ENCODE measurements at regions not wholly inside any gene's neighbourhood (a gene's known extent, or its start where the extent isn't known, plus 50 kb on each side); places are given as distances from the start of the nearest gene placed in this dataset.

- Histone ChIP-seq H3K4me1 (ENCODE audit: insufficient read depth, low read length) (no peaks in the 10 kb centered on the region), H3K79me1 (ENCODE audit: insufficient read depth, low read depth, low read length, poor library complexity, severe bottlenecking) (no peaks in the 10 kb centered on the region), H3K4me2 (ENCODE audit: insufficient read depth, insufficient read length, low read length) (no peak overlapping the region), H2BK15ac (ENCODE audit: low read depth, low read length) (no peak overlapping the region), H4K5ac (ENCODE audit: insufficient read length, low read depth, low read length) (no peak overlapping the region), H3K23me2 (ENCODE audit: insufficient read length, low read depth, low read length, poor library complexity, severe bottlenecking) (no peaks in the 10 kb centered on the region), H3T11ph (ENCODE audit: low read length) (no peak overlapping the region), H4K20me1 (ENCODE audit: control insufficient read depth, insufficient read depth, insufficient read length) (no peaks in the 10 kb centered on the region), H3K27ac (ENCODE audit: insufficient read length, low read depth, low read length) (no peak overlapping the region), H3K27me3 (ENCODE audit: insufficient read depth, low read length) (no peaks in the 10 kb centered on the region), H3K9me3 (ENCODE audit: control insufficient read depth, low read depth, low read length) (no peaks in the 10 kb centered on the region), H3K4ac (ENCODE audit: low read depth, low read length) (no peak overlapping the region), H2AK5ac (ENCODE audit: insufficient read length, low read length) (no peak overlapping the region), H2BK120ac (ENCODE audit: low read depth, low read length, poor library complexity, severe bottlenecking) (no peak overlapping the region), H3K56ac (ENCODE audit: insufficient read length, low read depth, low read length) (no peak overlapping the region), H2BK12ac (ENCODE audit: insufficient read length, low read depth, low read length) (no peak overlapping the region), H3K23ac (ENCODE audit: insufficient read length, low read depth, low read length) (no peak overlapping the region), H3K79me2 (ENCODE audit: insufficient read depth, low read length) (no peaks in the 10 kb centered on the region), H2AFZ (ENCODE audit: low read length) (no peak overlapping the region), H2BK5ac (ENCODE audit: insufficient read length, low read length) (no peak overlapping the region), H2BK20ac (ENCODE audit: low read depth, low read length, poor library complexity, severe bottlenecking) (no peak overlapping the region), H4K91ac (ENCODE audit: insufficient read length, low read depth, low read length) (no peak overlapping the region), H4K8ac (replicated peaks; ENCODE audit: insufficient read length, low read depth, low read length) (no peak overlapping the region), H3K18ac (ENCODE audit: insufficient read length, low read depth, low read length) (no peak overlapping the region), H3K9ac (ENCODE audit: extremely low read depth, insufficient read length, low read length) (no peak overlapping the region), H3K14ac (ENCODE audit: insufficient read depth, low read length) (no peak overlapping the region)
- peaks cover 0 to 2% (median 0%) of the 10 kb centered on the region in 3 experiments; a peak in 2 of 7 replicates for H3K36me3 Mint-ChIP-seq (ENCODE audit: insufficient read depth in 1 of 3, low read depth in 3 of 3)
- no peak overlapping the region for H3K27ac Mint-ChIP-seq
- peaks cover 13% of the 10 kb centered on the region in 2 experiments; a peak in 4 of 5 replicates for H3K9me3 Mint-ChIP-seq
- TF ChIP-seq CTCF (conservative IDR thresholded peaks at IDR 0.05) = no peak
- no peaks in the 10 kb centered on the region for H3K4me1 Mint-ChIP-seq
- WGBS (ENCODE audit: extremely low coverage, insufficient read length, low lambda C conversion rate) = no CpG with 5 or more reads among the region's 1 CpG
- H3K27me3 Mint-ChIP-seq (ENCODE audit: low read depth) = no peaks in the 10 kb centered on the region
- no peak overlapping the region for H3K4me3 Mint-ChIP-seq
- no peak for DNase-seq
Measured at GRCh38 chr15:45981625-45982024, 346.8 kb downstream of the SQOR start.

All from H9 (cell line).